ENCODE measurements at regions not wholly inside any gene's neighbourhood (a gene's known extent, or its start where the extent isn't known, plus 50 kb on each side); places are given as distances from the start of the nearest gene placed in this dataset.

DNA sequence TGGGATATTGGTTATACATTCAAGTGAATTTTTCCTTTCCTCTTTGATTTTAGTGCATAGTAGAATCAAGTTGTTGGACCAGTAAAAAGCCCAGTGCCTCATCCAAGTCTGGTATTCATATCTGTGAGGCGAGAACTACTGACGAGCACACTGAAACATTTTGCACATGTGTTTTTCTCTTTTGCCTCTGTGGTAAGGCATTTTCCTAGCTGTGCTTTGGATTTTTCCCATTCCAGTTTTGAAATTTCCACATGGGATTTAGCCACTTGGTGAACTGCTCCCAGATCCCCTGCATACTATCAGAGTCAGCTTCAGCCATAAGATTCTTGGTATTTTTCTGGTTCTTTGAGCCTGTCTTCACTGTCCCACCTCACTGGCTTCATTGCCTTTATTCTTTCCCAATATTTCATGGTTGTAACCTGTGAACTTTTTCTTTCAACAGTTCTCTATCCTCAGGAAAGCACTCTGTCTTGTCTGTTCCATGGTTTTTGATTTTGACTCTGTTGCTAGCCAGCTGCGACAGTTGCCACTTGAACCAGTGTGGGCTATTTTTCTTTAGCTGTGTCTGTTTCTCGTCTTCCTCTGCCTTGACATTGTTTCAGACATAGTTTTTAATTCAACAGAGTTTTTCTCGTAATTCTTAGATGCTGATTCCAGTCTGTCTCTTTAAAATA lies 239.0 kb downstream of the REEP3 start:
- no peaks in the 10 kb centered on the region for H4K20me1 ChIP-seq (ENCODE audit: low read depth, low read length)
- no peaks in the 10 kb centered on the region for H3K9me3 ChIP-seq (ENCODE audit: insufficient read depth, low read length)
- no peak overlapping the region for H3K4me2 ChIP-seq (ENCODE audit: low read depth, low read length, poor library complexity, severe bottlenecking)
- H3K4me3 ChIP-seq (ENCODE audit: insufficient read depth, low read length, poor library complexity, severe bottlenecking) = no peak overlapping the region
- H3K27me3 ChIP-seq (ENCODE audit: low read length) = no peaks in the 10 kb centered on the region
- no peak overlapping the region for H3K9ac ChIP-seq (ENCODE audit: low read length)
- no peaks in the 10 kb centered on the region for H3K79me2 ChIP-seq (ENCODE audit: insufficient read depth, low read length)
- H3F3A ChIP-seq (ENCODE audit: insufficient read depth) = no peaks in the 10 kb centered on the region
- no peaks in the 10 kb centered on the region for H3K9me2 ChIP-seq (replicated peaks; ENCODE audit: insufficient read depth, low read length)
- no peaks in the 10 kb centered on the region for H3K36me3 ChIP-seq (ENCODE audit: low read length)
- no peak overlapping the region for H2AFZ ChIP-seq (ENCODE audit: low read depth, low read length, severe bottlenecking)
- no peak overlapping the region for H3K27ac ChIP-seq (ENCODE audit: low read depth, low read length)
- TF ChIP-seq EZH2phosphoT487 (conservative IDR thresholded peaks at IDR 0.05; ENCODE audit: low read length) (no peak), CTCF (IDR thresholded peaks at IDR 0.05; ENCODE audit: insufficient read depth, low read length, poor library complexity, severe bottlenecking) (no peak)

GRCh38 chr10:63760708-63761047 lies 239.5 kb downstream of the REEP3 start:
- Histone ChIP-seq H2AFZ (ENCODE audit: low read depth, low read length, severe bottlenecking) (no peak overlapping the region), H3K79me2 (ENCODE audit: insufficient read depth, low read length) (no peaks in the 10 kb centered on the region), H3K27me3 (ENCODE audit: low read length) (no peaks in the 10 kb centered on the region), H3K36me3 (ENCODE audit: low read length) (no peaks in the 10 kb centered on the region), H3K4me3 (ENCODE audit: insufficient read depth, low read length, poor library complexity, severe bottlenecking) (no peak overlapping the region), H3F3A (ENCODE audit: insufficient read depth) (no peaks in the 10 kb centered on the region), H4K20me1 (ENCODE audit: low read depth, low read length) (no peaks in the 10 kb centered on the region), H3K9me2 (replicated peaks; ENCODE audit: insufficient read depth, low read length) (no peaks in the 10 kb centered on the region), H3K4me2 (ENCODE audit: low read depth, low read length, poor library complexity, severe bottlenecking) (no peak overlapping the region), H3K9me3 (ENCODE audit: insufficient read depth, low read length) (no peaks in the 10 kb centered on the region), H3K9ac (ENCODE audit: low read length) (no peak overlapping the region), H3K27ac (ENCODE audit: low read depth, low read length) (no peak overlapping the region)
- no peak for TF ChIP-seq CTCF (IDR thresholded peaks at IDR 0.05; ENCODE audit: insufficient read depth, low read length, poor library complexity, severe bottlenecking)
- no peak for TF ChIP-seq EZH2phosphoT487 (conservative IDR thresholded peaks at IDR 0.05; ENCODE audit: low read length)

DNA sequence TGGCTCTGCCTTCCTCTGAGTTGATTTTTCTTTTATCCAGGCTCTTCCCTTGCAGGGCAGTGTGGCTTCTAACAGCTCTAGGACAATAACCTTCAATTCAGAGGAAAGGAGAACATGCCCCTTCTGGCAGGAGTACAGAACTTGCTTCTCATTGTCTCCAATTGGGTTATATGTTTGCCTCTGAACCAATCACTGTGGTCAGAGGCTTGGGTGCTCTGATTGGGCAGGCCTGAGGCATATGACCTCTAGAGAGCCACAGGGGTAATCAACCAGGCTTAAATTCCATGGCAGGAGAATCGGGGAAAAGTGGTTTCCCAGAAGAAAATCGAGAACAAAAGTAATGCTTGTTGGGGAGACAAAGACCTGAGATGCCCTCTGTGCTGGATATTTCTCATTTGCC lies 240.0 kb downstream of the REEP3 start:
- H3K4me3 ChIP-seq (ENCODE audit: insufficient read depth, low read length, poor library complexity, severe bottlenecking) = no peak overlapping the region
- no peak overlapping the region for H3K9ac ChIP-seq (ENCODE audit: low read length)
- H3K27me3 ChIP-seq (ENCODE audit: low read length) = no peaks in the 10 kb centered on the region
- no peak overlapping the region for H3K4me2 ChIP-seq (ENCODE audit: low read depth, low read length, poor library complexity, severe bottlenecking)
- no peak overlapping the region for H2AFZ ChIP-seq (ENCODE audit: low read depth, low read length, severe bottlenecking)
- no peaks in the 10 kb centered on the region for H3F3A ChIP-seq (ENCODE audit: insufficient read depth)
- H3K9me2 ChIP-seq (replicated peaks; ENCODE audit: insufficient read depth, low read length) = no peaks in the 10 kb centered on the region
- no peaks in the 10 kb centered on the region for H4K20me1 ChIP-seq (ENCODE audit: low read depth, low read length)
- no peaks in the 10 kb centered on the region for H3K9me3 ChIP-seq (ENCODE audit: insufficient read depth, low read length)
- H3K36me3 ChIP-seq (ENCODE audit: low read length) = no peaks in the 10 kb centered on the region
- no peak for TF ChIP-seq EZH2phosphoT487 (conservative IDR thresholded peaks at IDR 0.05; ENCODE audit: low read length)
- no peak for TF ChIP-seq CTCF (IDR thresholded peaks at IDR 0.05; ENCODE audit: insufficient read depth, low read length, poor library complexity, severe bottlenecking)
- H3K27ac ChIP-seq (ENCODE audit: low read depth, low read length) = no peak overlapping the region
- H3K79me2 ChIP-seq (ENCODE audit: insufficient read depth, low read length) = no peaks in the 10 kb centered on the region
